SU-DHL-6 (cell line): ENCODE measurements at regions not wholly inside any gene's neighbourhood (a gene's known extent, or its start where the extent isn't known, plus 50 kb on each side); places are given as distances from the start of the nearest gene placed in this dataset.

Experiments
- H2AFZ ChIP-seq: fragments of 200-600 bp; sonication (generic); 2 replicates; pipeline ENCODE4 v1.6.1; 2014; ENCODE audit warnings: low read depth, mild to moderate bottlenecking, moderate library complexity, mixed read lengths, antibody characterized with exemption, low read length; ENCODE audit not compliant: severe bottlenecking
- H3F3A ChIP-seq: fragments of 200-600 bp; shearing (Covaris generic); 2 replicates; pipeline ENCODE4 v1.6.0; 2016; ENCODE audit warnings: antibody characterized with exemption, mild to moderate bottlenecking; ENCODE audit not compliant: insufficient read depth
- H3K27ac ChIP-seq: fragments of 200-600 bp; sonication (generic); 2 replicates; pipeline ENCODE4 v1.5.1; 2016; ENCODE audit warnings: low read depth, mild to moderate bottlenecking, low read length, moderate library complexity, mixed read lengths
- H3K27me3 ChIP-seq: fragments of 200-600 bp; sonication (generic), shearing (Covaris generic); 2 replicates; pipeline ENCODE4 v1.6.0; 2014; ENCODE audit warnings: mild to moderate bottlenecking, low read length
- H3K36me3 ChIP-seq: fragments of 200-600 bp; sonication (generic); 2 replicates; pipeline ENCODE4 v1.6.1; 2014; ENCODE audit warnings: mild to moderate bottlenecking, low read length, mixed read lengths
- H3K4me2 ChIP-seq: fragments of 300-600, 200-600 bp; shearing (Covaris generic), sonication (generic); 2 replicates; pipeline ENCODE4 v1.6.0; 2014; ENCODE audit warnings: low read length, low read depth, mild to moderate bottlenecking; ENCODE audit not compliant: poor library complexity, severe bottlenecking
- H3K4me3 ChIP-seq: fragments of 200-600 bp; sonication (generic); 2 replicates; pipeline ENCODE4 v1.5.1; 2014; ENCODE audit warnings: antibody characterized with exemption, low read length, mild to moderate bottlenecking, mixed read lengths; ENCODE audit not compliant: insufficient read depth, poor library complexity, severe bottlenecking
- H3K79me2 ChIP-seq: fragments of 200-600 bp; sonication (generic); 2 replicates; pipeline ENCODE4 v1.6.1; 2014; ENCODE audit warnings: mild to moderate bottlenecking, low read length, moderate library complexity; ENCODE audit not compliant: insufficient read depth
- H3K9ac ChIP-seq: fragments of 200-600 bp; sonication (generic); 2 replicates; pipeline ENCODE4 v1.7.0; 2014; ENCODE audit warnings: mild to moderate bottlenecking, low read length
- H3K9me2 ChIP-seq: fragments of 200-600 bp; sonication (generic); replicated peaks from 2 replicates; pipeline ENCODE4 v1.6.1; 2014; ENCODE audit warnings: low read length; ENCODE audit not compliant: insufficient read depth
- H3K9me3 ChIP-seq: fragments of 200-600 bp; sonication (generic); 2 replicates; pipeline ENCODE4 v1.6.1; 2014; ENCODE audit warnings: low read length, mixed read lengths; ENCODE audit not compliant: insufficient read depth
- H4K20me1 ChIP-seq: fragments of 200-600 bp; sonication (generic); 2 replicates; pipeline ENCODE4 v1.6.1; 2014; ENCODE audit warnings: low read depth, mild to moderate bottlenecking, antibody characterized with exemption, low read length, moderate library complexity, mixed read lengths
- CTCF ChIP-seq: fragments of 200-600 bp; sonication (generic); IDR thresholded peaks from one replicate; pipeline ENCODE4 v1.5.1; 2017; ENCODE audit warnings: antibody characterized with exemption, mild to moderate bottlenecking, low read length, moderate library complexity; ENCODE audit not compliant: insufficient read depth, poor library complexity, severe bottlenecking
- EZH2phosphoT487 ChIP-seq: fragments of 200-600 bp; sonication (generic), shearing (Covaris generic); conservative IDR thresholded peaks from 2 replicates; pipeline ENCODE4 v1.6.1; 2018; ENCODE audit warnings: mild to moderate bottlenecking, antibody characterized with exemption, low read length, moderate library complexity, mixed read lengths

- Histone ChIP-seq H3F3A (no peaks in the 10 kb centered on the region), H3K9me3 (0 out of 2 replicates have a peak, but pooled peaks cover 6% of the 10 kb centered on the region), H3K9ac (no peak overlapping the region), H3K36me3 (no peaks in the 10 kb centered on the region; the same call in 1 of the 2 replicates), H3K9me2 (no peaks in the 10 kb centered on the region), H3K4me2 (no peak overlapping the region), H3K27me3 (no peaks in the 10 kb centered on the region), H3K27ac (no peak overlapping the region), H2AFZ (no peak overlapping the region), H4K20me1 (no peaks in the 10 kb centered on the region), H3K4me3 (no peak overlapping the region), H3K79me2 (no peaks in the 10 kb centered on the region)
- TF ChIP-seq CTCF, result no peak
- no peak for TF ChIP-seq EZH2phosphoT487
Measured at GRCh38 chr5:81805086-81805485, 54.2 kb upstream of the SSBP2 start.

GRCh38 chr5:81803812-81804211, 52.9 kb upstream of the SSBP2 start:
- Histone ChIP-seq H2AFZ (no peak overlapping the region), H3K27me3 (no peaks in the 10 kb centered on the region), H3K9me2 (no peaks in the 10 kb centered on the region), H3K27ac (no peak overlapping the region), H3F3A (no peaks in the 10 kb centered on the region), H3K9ac (no peak overlapping the region), H3K4me2 (no peak overlapping the region), H3K79me2 (no peaks in the 10 kb centered on the region), H3K36me3 (no peaks in the 10 kb centered on the region; the same call in 1 of the 2 replicates), H4K20me1 (no peaks in the 10 kb centered on the region), H3K9me3 (0 out of 2 replicates have a peak, but pooled peaks cover 6% of the 10 kb centered on the region), H3K4me3 (no peak overlapping the region)
- TF ChIP-seq EZH2phosphoT487, result no peak
- no peak for TF ChIP-seq CTCF

GRCh38 chr5:81802625-81803024, 51.7 kb upstream of the SSBP2 start:
- Histone ChIP-seq H3F3A (no peaks in the 10 kb centered on the region), H2AFZ (no peak overlapping the region), H3K79me2 (no peaks in the 10 kb centered on the region), H3K9me3 (0 out of 2 replicates have a peak, but pooled peaks cover 3% of the 10 kb centered on the region), H3K36me3 (no peaks in the 10 kb centered on the region; the same call in 1 of the 2 replicates), H3K4me2 (no peak overlapping the region), H3K4me3 (no peak overlapping the region), H3K27ac (no peak overlapping the region), H4K20me1 (no peaks in the 10 kb centered on the region), H3K9ac (no peak overlapping the region), H3K27me3 (no peaks in the 10 kb centered on the region), H3K9me2 (no peaks in the 10 kb centered on the region)
- TF ChIP-seq EZH2phosphoT487 (no peak), CTCF (no peak)

- Histone ChIP-seq H3K9ac (no peak overlapping the region), H3K4me3 (no peak overlapping the region), H3K27ac (no peak overlapping the region), H3K4me2 (no peak overlapping the region), H3K79me2 (no peaks in the 10 kb centered on the region), H4K20me1 (no peaks in the 10 kb centered on the region), H3F3A (no peaks in the 10 kb centered on the region), H3K9me2 (no peaks in the 10 kb centered on the region), H3K36me3 (no peaks in the 10 kb centered on the region; the same call in 1 of the 2 replicates), H3K9me3 (no peaks in the 10 kb centered on the region), H2AFZ (no peak overlapping the region), H3K27me3 (no peaks in the 10 kb centered on the region)
- TF ChIP-seq CTCF (no peak), EZH2phosphoT487 (no peak)
Measured at GRCh38 chr5:81802020-81802419, 51.1 kb upstream of the SSBP2 start.
